Endodermal cell (in vitro differentiated cells): ENCODE measurements at regions not wholly inside any gene's neighbourhood (a gene's known extent, or its start where the extent isn't known, plus 50 kb on each side); places are given as distances from the start of the nearest gene placed in this dataset.

ENCODE experiments used
- DNase-seq: peaks from one replicate; pipeline ENCODE4 v3.0.0-alpha.2; 2017
- H3K27ac ChIP-seq: 2 replicates; pipeline ENCODE4 v1.5.1; 2013; ENCODE audit warnings: mild to moderate bottlenecking, low read depth, low read length, moderate library complexity
- H3K27me3 ChIP-seq: 2 replicates; pipeline ENCODE4 v1.6.1; 2013; ENCODE audit warnings: mild to moderate bottlenecking, low read length, moderate library complexity; ENCODE audit not compliant: insufficient read depth, control insufficient read depth, poor library complexity, severe bottlenecking
- H3K36me3 ChIP-seq: 2 replicates; pipeline ENCODE4 v1.7.0; 2013; ENCODE audit warnings: mild to moderate bottlenecking, low read length, moderate library complexity; ENCODE audit not compliant: control insufficient read depth, insufficient read depth
- H3K4me1 ChIP-seq: one replicate; pipeline ENCODE4 v1.7.0; 2013; ENCODE audit warnings: low read length; ENCODE audit not compliant: control insufficient read depth, insufficient read depth
- H3K4me3 ChIP-seq: 2 replicates; pipeline ENCODE4 v1.5.1; 2013; ENCODE audit warnings: mild to moderate bottlenecking, low read length, moderate library complexity
- H3K9ac ChIP-seq: 2 replicates; pipeline ENCODE4 v1.6.1; 2013; ENCODE audit warnings: mild to moderate bottlenecking, low read length, moderate library complexity; ENCODE audit not compliant: poor library complexity, severe bottlenecking; ENCODE audit errors: extremely low read depth
- H3K9me3 ChIP-seq: 2 replicates; pipeline ENCODE4 v1.6.1; 2013; ENCODE audit warnings: mild to moderate bottlenecking, low read length, moderate library complexity; ENCODE audit not compliant: control insufficient read depth
- H3K27ac Mint-ChIP-seq: 2 replicates; pipeline ENCODE4 v1.8.0; 2020; ENCODE audit warnings: mixed read lengths
- H3K27me3 Mint-ChIP-seq: 2 replicates; pipeline ENCODE4 v1.8.0; 2021; ENCODE audit warnings: mild to moderate bottlenecking, mixed read lengths; ENCODE audit not compliant: insufficient read depth
- H3K36me3 Mint-ChIP-seq: 2 replicates; pipeline ENCODE4 v1.8.0; 2020; ENCODE audit warnings: low read depth, mixed read lengths
- H3K4me1 Mint-ChIP-seq: 2 replicates; pipeline ENCODE4 v1.8.0; 2020; ENCODE audit warnings: mixed read lengths
- H3K4me3 Mint-ChIP-seq: 2 replicates; pipeline ENCODE4 v1.8.0; 2020; ENCODE audit warnings: mild to moderate bottlenecking, moderate library complexity, mixed read lengths
- H3K9me3 Mint-ChIP-seq: 2 replicates; pipeline ENCODE4 v1.8.0; 2020; ENCODE audit warnings: mild to moderate bottlenecking, mixed read lengths
- CTCF ChIP-seq: fragments of 200-600 bp; sonication (generic); conservative IDR thresholded peaks from 2 replicates; pipeline ENCODE4 v1.5.0; 2021; ENCODE audit warnings: antibody characterized with exemption, mild to moderate bottlenecking
- WGBS, 2 experiments: methylation state at CpG; one replicate each; pipeline versions ENCODE4 v1.1.5 to v1.1.7; 2013; ENCODE audit warnings: missing lambda C conversion rate in 2 of 2, mixed read lengths in 1 of 2; ENCODE audit not compliant: insufficient coverage in 1 of 2, insufficient read length in 1 of 2; 5-methylcytosine and 5-hydroxymethylcytosine counted together

GRCh38 chr13:73317140-73317539, 258.3 kb downstream of the KLF5 start:
- H3K4me3 Mint-ChIP-seq = no peak overlapping the region
- Histone ChIP-seq H3K9me3 (peaks cover 14% of the 10 kb centered on the region), H3K27me3 (no peaks in the 10 kb centered on the region), H3K27ac (no peak overlapping the region), H3K4me3 (no peak overlapping the region), H3K4me1 (no peaks in the 10 kb centered on the region), H3K9ac (no peak overlapping the region), H3K36me3 (no peaks in the 10 kb centered on the region)
- peaks cover 5% of the 10 kb centered on the region for H3K9me3 Mint-ChIP-seq
- no peak for TF ChIP-seq CTCF
- 100% methylated on average over 2 of the region's 2 CpGs for WGBS, 2 experiments
- H3K4me1 Mint-ChIP-seq = peaks cover 6% of the 10 kb centered on the region
- DNase-seq = no peak
- no peak overlapping the region for H3K27ac Mint-ChIP-seq
- H3K36me3 Mint-ChIP-seq = no peaks in the 10 kb centered on the region
- H3K27me3 Mint-ChIP-seq = no peaks in the 10 kb centered on the region

GRCh38 chr13:73310366-73310765, 251.6 kb downstream of the KLF5 start:
- H3K9ac ChIP-seq = no peak overlapping the region
- no peak overlapping the region for H3K27ac Mint-ChIP-seq
- no peak overlapping the region for H3K4me3 Mint-ChIP-seq
- H3K4me3 ChIP-seq = no peak overlapping the region
- DNase-seq = no peak
- H3K27ac ChIP-seq = no peak overlapping the region
- TF ChIP-seq CTCF = no peak
- no peaks in the 10 kb centered on the region for H3K4me1 Mint-ChIP-seq
- H3K36me3 Mint-ChIP-seq = no peaks in the 10 kb centered on the region
- peaks cover 14% of the 10 kb centered on the region for H3K9me3 ChIP-seq
- no peaks in the 10 kb centered on the region for H3K36me3 ChIP-seq
- H3K4me1 ChIP-seq = no peaks in the 10 kb centered on the region
- H3K27me3 ChIP-seq = no peaks in the 10 kb centered on the region
- H3K9me3 Mint-ChIP-seq = peaks cover 9% of the 10 kb centered on the region
- 97% methylated on average over 2 of the region's 2 CpGs; no CpG with 5 or more reads in 1 of the 2 experiments for WGBS, 2 experiments
- H3K27me3 Mint-ChIP-seq = no peaks in the 10 kb centered on the region

GRCh38 chr13:73307481-73307880, 248.7 kb downstream of the KLF5 start:
- H3K27ac Mint-ChIP-seq = no peak overlapping the region
- Histone ChIP-seq H3K27ac (no peak overlapping the region), H3K9me3 (no peaks in the 10 kb centered on the region), H3K36me3 (no peaks in the 10 kb centered on the region), H3K9ac (no peak overlapping the region), H3K4me3 (no peak overlapping the region), H3K4me1 (no peaks in the 10 kb centered on the region), H3K27me3 (no peaks in the 10 kb centered on the region)
- peaks cover 5% of the 10 kb centered on the region for H3K4me1 Mint-ChIP-seq
- no peak for TF ChIP-seq CTCF
- H3K36me3 Mint-ChIP-seq = no peaks in the 10 kb centered on the region
- no peaks in the 10 kb centered on the region for H3K27me3 Mint-ChIP-seq
- 89% methylated on average over 1 of the region's 1 CpG; no CpG with 5 or more reads in 1 of the 2 experiments for WGBS, 2 experiments
- no peak overlapping the region for H3K4me3 Mint-ChIP-seq
- H3K9me3 Mint-ChIP-seq = peaks cover 5% of the 10 kb centered on the region
- no peak for DNase-seq
